ENCODE measurements at regions not wholly inside any gene's neighbourhood (a gene's known extent, or its start where the extent isn't known, plus 50 kb on each side); places are given as distances from the start of the nearest gene placed in this dataset.

- no peaks in the 10 kb centered on the region for H3K27me3 ChIP-seq (ENCODE audit: insufficient read depth, insufficient read length)
- no peaks in the 10 kb centered on the region for H3K9me3 ChIP-seq (ENCODE audit: insufficient read depth, low read length)
- H3K36me3 ChIP-seq (ENCODE audit: insufficient read depth, insufficient read length, low read length), result no peaks in the 10 kb centered on the region
- no peaks in the 10 kb centered on the region for H3K4me1 ChIP-seq (ENCODE audit: insufficient read depth, insufficient read length)
- TF ChIP-seq SUZ12 (IDR thresholded peaks at IDR 0.05; ENCODE audit: extremely low read depth, insufficient read depth, insufficient read length) (no peak), YY1 (IDR thresholded peaks at IDR 0.05; ENCODE audit: insufficient read depth, insufficient read length) (no peak), ZNF274 (IDR thresholded peaks at IDR 0.05; ENCODE audit: low read depth, low read length) (no peak)
- H3K4me3 ChIP-seq (ENCODE audit: insufficient read length, low read depth), result no peak overlapping the region
- no peak for DNase-seq (ENCODE audit: low read depth, low spot score)
- H3K9ac ChIP-seq (ENCODE audit: insufficient read length, low read depth), result no peak overlapping the region
Measured at GRCh38 chr9:2992427-2992826, 148.5 kb upstream of the PUM3 start.

- Histone ChIP-seq H3K4me1 (ENCODE audit: insufficient read depth, insufficient read length) (no peaks in the 10 kb centered on the region), H3K4me3 (ENCODE audit: insufficient read length, low read depth) (no peak overlapping the region), H3K36me3 (ENCODE audit: insufficient read depth, insufficient read length, low read length) (no peaks in the 10 kb centered on the region), H3K27me3 (ENCODE audit: insufficient read depth, insufficient read length) (no peaks in the 10 kb centered on the region), H3K9me3 (ENCODE audit: insufficient read depth, low read length) (no peaks in the 10 kb centered on the region), H3K9ac (ENCODE audit: insufficient read length, low read depth) (no peak overlapping the region)
- no peak for DNase-seq (ENCODE audit: low read depth, low spot score)
- TF ChIP-seq SUZ12 (IDR thresholded peaks at IDR 0.05; ENCODE audit: extremely low read depth, insufficient read depth, insufficient read length), result no peak
Measured at GRCh38 chr9:2991292-2991691, 147.4 kb upstream of the PUM3 start.

GRCh38 chr9:2987679-2988078, 143.8 kb upstream of the PUM3 start:
- DNase-seq (ENCODE audit: low read depth, low spot score), result no peak
- Histone ChIP-seq H3K4me3 (ENCODE audit: insufficient read length, low read depth) (no peak overlapping the region), H3K36me3 (ENCODE audit: insufficient read depth, insufficient read length, low read length) (no peaks in the 10 kb centered on the region), H3K4me1 (ENCODE audit: insufficient read depth, insufficient read length) (no peaks in the 10 kb centered on the region), H3K27me3 (ENCODE audit: insufficient read depth, insufficient read length) (no peaks in the 10 kb centered on the region), H3K9me3 (ENCODE audit: insufficient read depth, low read length) (no peaks in the 10 kb centered on the region), H3K9ac (ENCODE audit: insufficient read length, low read depth) (no peak overlapping the region)
- TF ChIP-seq SUZ12 (IDR thresholded peaks at IDR 0.05; ENCODE audit: extremely low read depth, insufficient read depth, insufficient read length) (no peak), ZNF274 (IDR thresholded peaks at IDR 0.05; ENCODE audit: low read depth, low read length) (no peak), YY1 (IDR thresholded peaks at IDR 0.05; ENCODE audit: insufficient read depth, insufficient read length) (no peak)

- H3K27me3 ChIP-seq (ENCODE audit: insufficient read depth, insufficient read length), result no peaks in the 10 kb centered on the region
- H3K4me1 ChIP-seq (ENCODE audit: insufficient read depth, insufficient read length), result no peaks in the 10 kb centered on the region
- TF ChIP-seq YY1 (IDR thresholded peaks at IDR 0.05; ENCODE audit: insufficient read depth, insufficient read length) (no peak), ZNF274 (IDR thresholded peaks at IDR 0.05; ENCODE audit: low read depth, low read length) (no peak), SUZ12 (IDR thresholded peaks at IDR 0.05; ENCODE audit: extremely low read depth, insufficient read depth, insufficient read length) (no peak)
- H3K9me3 ChIP-seq (ENCODE audit: insufficient read depth, low read length), result no peaks in the 10 kb centered on the region
- no peaks in the 10 kb centered on the region for H3K36me3 ChIP-seq (ENCODE audit: insufficient read depth, insufficient read length, low read length)
- no peak overlapping the region for H3K4me3 ChIP-seq (ENCODE audit: insufficient read length, low read depth)
- no peak for DNase-seq (ENCODE audit: low read depth, low spot score)
- H3K9ac ChIP-seq (ENCODE audit: insufficient read length, low read depth), result no peak overlapping the region
Measured at GRCh38 chr9:2985343-2985742, 141.4 kb upstream of the PUM3 start.

GRCh38 chr9:2984491-2984890, 140.6 kb upstream of the PUM3 start:
- Histone ChIP-seq H3K9ac (ENCODE audit: insufficient read length, low read depth) (no peak overlapping the region), H3K36me3 (ENCODE audit: insufficient read depth, insufficient read length, low read length) (no peaks in the 10 kb centered on the region), H3K9me3 (ENCODE audit: insufficient read depth, low read length) (no peaks in the 10 kb centered on the region), H3K4me1 (ENCODE audit: insufficient read depth, insufficient read length) (no peaks in the 10 kb centered on the region), H3K4me3 (ENCODE audit: insufficient read length, low read depth) (no peak overlapping the region), H3K27me3 (ENCODE audit: insufficient read depth, insufficient read length) (no peaks in the 10 kb centered on the region)
- no peak for TF ChIP-seq ZNF274 (IDR thresholded peaks at IDR 0.05; ENCODE audit: low read depth, low read length)
- TF ChIP-seq SUZ12 (IDR thresholded peaks at IDR 0.05; ENCODE audit: extremely low read depth, insufficient read depth, insufficient read length), result no peak
- DNase-seq (ENCODE audit: low read depth, low spot score), result no peak

- Histone ChIP-seq H3K27me3 (ENCODE audit: insufficient read depth, insufficient read length) (no peaks in the 10 kb centered on the region), H3K4me1 (ENCODE audit: insufficient read depth, insufficient read length) (no peaks in the 10 kb centered on the region), H3K36me3 (ENCODE audit: insufficient read depth, insufficient read length, low read length) (no peaks in the 10 kb centered on the region), H3K9me3 (ENCODE audit: insufficient read depth, low read length) (no peaks in the 10 kb centered on the region), H3K9ac (ENCODE audit: insufficient read length, low read depth) (no peak overlapping the region), H3K4me3 (ENCODE audit: insufficient read length, low read depth) (no peak overlapping the region)
- no peak for DNase-seq (ENCODE audit: low read depth, low spot score)
- no peak for TF ChIP-seq SUZ12 (IDR thresholded peaks at IDR 0.05; ENCODE audit: extremely low read depth, insufficient read depth, insufficient read length)
- TF ChIP-seq ZNF274 (IDR thresholded peaks at IDR 0.05; ENCODE audit: low read depth, low read length), result no peak
- TF ChIP-seq YY1 (IDR thresholded peaks at IDR 0.05; ENCODE audit: insufficient read depth, insufficient read length), result no peak
Measured at GRCh38 chr9:2979957-2980610, 136.2 kb upstream of the PUM3 start.

- H3K9ac ChIP-seq (ENCODE audit: insufficient read length, low read depth), result no peak overlapping the region
- H3K27me3 ChIP-seq (ENCODE audit: insufficient read depth, insufficient read length), result no peaks in the 10 kb centered on the region
- no peaks in the 10 kb centered on the region for H3K4me1 ChIP-seq (ENCODE audit: insufficient read depth, insufficient read length)
- TF ChIP-seq ZNF274 (IDR thresholded peaks at IDR 0.05; ENCODE audit: low read depth, low read length) (no peak), YY1 (IDR thresholded peaks at IDR 0.05; ENCODE audit: insufficient read depth, insufficient read length) (no peak), SUZ12 (IDR thresholded peaks at IDR 0.05; ENCODE audit: extremely low read depth, insufficient read depth, insufficient read length) (no peak)
- no peaks in the 10 kb centered on the region for H3K36me3 ChIP-seq (ENCODE audit: insufficient read depth, insufficient read length, low read length)
- no peak for DNase-seq (ENCODE audit: low read depth, low spot score)
- no peak overlapping the region for H3K4me3 ChIP-seq (ENCODE audit: insufficient read length, low read depth)
- no peaks in the 10 kb centered on the region; the same call in 1 of the 2 replicates for H3K9me3 ChIP-seq (ENCODE audit: insufficient read depth, low read length)
Measured at GRCh38 chr9:2972475-2972874, 128.6 kb upstream of the PUM3 start.

All from NT2/D1 (cell line).